DMS 273 treated with DMSO at 0.1 percent for 48 hours (cell line): ENCODE measurements at regions not wholly inside any gene's neighbourhood (a gene's known extent, or its start where the extent isn't known, plus 50 kb on each side); places are given as distances from the start of the nearest gene placed in this dataset.
A peak's percentile ranks its signal among the peaks of the same experiment; 100 is the strongest.

Experiments used
- DNase-seq: peaks from one replicate; lab custom pipeline; 2025; lab: John Stamatoyannopoulos, UW

DNA sequence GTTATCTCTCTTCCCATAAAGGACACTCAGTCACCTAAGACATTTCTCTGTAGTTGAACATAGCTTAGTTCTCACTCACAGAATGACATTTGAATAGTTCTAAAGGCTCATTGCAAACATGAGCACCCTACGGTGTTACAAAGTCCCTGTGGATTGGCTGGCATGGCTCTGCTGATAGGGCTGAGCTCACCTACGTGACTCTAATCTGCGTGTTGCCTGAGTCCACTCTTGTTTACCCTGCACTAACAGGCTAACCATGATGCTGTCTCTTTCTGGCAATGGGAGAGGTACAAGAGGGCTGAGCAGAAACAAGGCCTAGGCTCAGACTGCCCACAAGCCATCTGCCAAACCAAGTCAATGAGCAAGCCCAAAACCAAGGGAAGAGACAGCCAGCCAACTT is 103.6 kb downstream of the PALM2AKAP2 start:
- DNase-seq: no peak

DNA sequence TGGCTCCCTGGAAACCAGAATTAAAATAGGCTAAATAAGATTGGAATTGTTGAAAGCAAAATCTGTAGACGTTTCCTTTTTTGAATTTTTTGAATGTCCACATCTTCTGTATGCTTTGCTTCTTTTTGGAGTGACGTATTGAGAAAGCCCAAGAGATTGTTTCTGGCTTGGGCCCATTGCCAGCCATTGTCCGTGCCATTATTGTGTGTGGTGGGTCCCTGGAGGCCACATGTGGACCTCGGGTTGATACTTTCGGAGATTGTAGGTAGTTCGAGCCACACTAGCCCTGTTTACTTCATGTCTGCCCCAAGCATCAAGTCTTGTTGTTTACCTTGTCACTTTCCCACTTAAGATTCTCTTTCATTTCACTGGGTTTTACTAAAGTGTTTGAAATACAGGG is 106.0 kb downstream of the PALM2AKAP2 start:
- no peak for DNase-seq

GRCh38 chr9:109886617-109887016 is 106.6 kb downstream of the PALM2AKAP2 start:
- DNase-seq: no peak

- DNase-seq: no peak
Measured at GRCh38 chr9:109887079-109887478, 107.1 kb downstream of the PALM2AKAP2 start.

DNA sequence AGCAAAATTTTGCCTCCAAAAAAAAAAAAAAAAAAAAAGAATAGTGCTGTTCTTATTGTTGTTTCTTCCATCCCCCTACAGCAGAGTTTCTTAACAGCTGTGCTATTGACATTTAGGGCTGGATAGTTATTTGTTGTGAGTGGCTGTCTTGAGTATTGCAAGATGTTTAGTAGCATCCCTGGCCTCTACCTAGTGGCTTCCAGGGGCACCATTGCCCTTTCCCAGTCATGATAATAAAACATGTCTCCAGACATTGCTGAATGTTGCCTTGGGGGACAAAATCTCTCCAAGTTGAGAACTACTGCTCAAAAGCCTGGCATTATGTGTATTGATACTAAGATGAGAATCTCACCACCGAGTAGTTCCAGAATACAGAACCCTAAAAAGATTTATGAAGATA is 108.7 kb downstream of the PALM2AKAP2 start:
- no peak for DNase-seq

DNA sequence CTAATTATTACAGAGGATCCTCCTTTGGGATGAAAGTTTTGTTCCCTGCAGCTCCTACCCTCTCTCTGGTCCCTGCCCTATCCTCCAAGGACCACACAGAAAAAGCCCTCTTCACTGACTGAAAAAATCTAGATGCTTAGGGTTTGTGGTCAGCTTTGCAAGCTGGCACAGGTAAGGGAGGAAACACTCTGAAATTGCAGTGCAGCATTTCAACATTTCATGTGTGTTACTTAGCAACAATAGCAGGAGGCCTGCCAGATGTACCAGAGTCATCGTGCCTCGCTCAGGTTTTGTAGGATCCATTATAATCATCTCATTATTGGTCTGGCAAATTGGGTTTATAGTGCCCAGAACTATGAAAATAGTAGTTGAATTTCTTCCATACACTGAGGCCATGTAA is 109.5 kb downstream of the PALM2AKAP2 start:
- no peak for DNase-seq

DNA sequence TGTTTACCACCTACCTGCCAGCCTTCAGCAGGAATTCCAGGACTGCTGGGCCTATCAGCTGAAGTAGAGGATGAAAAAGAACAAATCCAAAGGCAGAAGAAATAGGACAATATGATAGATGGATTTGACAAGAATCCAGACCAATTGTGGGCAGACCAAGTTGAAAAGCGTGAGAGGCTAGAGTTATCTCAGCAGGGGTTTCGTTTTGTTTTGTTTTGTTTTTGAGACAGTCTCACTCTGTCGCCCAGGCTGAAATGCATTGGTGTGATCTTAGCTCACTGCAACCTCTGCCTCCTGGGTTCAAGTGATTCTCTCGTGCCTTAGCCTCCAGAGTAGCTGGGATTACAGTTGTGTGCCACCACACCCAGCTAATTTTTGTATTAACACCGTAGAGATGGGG is 113.2 kb downstream of the PALM2AKAP2 start:
- no peak for DNase-seq

DNA sequence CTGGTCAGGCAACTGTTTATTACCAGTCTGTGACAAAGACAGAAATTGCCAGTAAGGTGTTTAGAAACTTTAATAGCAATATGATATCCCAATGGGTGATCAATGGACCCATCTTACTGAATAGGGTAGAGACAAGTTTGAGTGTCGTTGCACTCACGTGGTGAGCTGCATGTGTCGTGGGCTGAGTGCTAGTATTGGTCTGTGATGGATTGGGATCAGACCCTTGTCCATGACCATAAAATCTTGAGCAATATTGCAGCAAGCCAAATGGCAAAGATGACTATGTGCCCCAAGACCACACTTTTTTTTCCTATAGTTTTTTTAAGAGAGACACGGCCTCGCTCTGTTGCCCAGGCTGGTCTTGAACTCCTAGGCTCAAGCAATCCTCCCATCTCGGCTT is 114.5 kb downstream of the PALM2AKAP2 start:
- no peak for DNase-seq

DNA sequence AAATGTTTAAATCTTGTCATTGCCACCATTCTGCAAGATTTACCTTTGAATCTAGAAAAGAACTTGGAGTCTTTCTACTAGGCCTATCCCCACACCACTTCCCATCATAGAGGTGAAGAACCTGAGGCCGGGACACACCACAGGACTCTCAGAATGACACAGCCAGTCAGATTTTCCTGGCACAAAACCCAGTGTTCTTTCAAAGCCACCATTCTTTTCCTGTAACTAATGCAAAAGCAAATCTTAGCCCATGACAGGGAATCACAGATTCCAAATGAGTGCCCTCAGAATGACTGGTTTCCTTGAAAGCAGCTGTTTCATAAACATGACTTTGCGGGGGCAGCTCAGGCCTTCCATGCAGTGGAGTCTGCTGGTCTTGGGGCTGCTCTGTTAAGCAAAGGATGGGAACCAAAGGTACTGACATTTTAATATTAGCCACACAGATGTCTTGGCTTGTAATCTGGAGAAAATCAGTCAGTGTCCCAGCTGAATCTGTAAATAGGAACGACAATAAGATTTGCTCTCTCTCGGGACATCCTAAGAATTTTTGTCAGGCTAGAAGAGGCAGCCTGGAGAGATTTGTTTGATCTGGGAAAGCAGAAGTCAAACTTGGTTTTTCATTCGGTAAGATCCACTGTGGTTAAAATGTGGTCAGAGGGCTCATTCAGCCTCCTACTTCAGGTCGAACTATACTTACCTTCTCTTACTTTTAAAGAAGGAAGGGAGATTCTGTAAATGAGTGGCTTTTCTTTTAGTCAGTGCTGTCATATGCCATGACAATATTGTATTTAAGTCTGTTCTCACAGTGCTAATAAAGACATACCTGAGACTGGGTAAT is 115.1 kb downstream of the PALM2AKAP2 start:
- no peak for DNase-seq

DNA sequence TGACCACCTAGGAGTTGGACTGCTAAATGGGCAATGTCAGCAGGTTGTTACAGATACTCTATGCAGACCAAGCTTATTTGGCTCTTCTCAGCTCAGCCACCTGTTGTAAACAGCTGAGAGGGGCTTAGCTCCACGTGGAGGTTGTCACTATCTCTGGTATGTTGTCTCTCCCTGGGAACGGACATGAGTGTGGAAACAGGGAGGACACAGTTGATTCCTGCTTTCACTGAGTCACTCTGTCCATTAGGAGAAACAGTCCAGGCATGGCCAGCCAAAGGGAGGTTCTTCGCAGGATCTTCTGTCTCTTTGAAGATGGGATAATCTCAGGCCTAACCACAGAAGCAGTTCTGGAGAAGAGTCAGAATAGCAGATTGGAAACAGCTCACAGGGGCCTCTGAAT is 121.2 kb downstream of the PALM2AKAP2 start:
- no peak for DNase-seq

DNA sequence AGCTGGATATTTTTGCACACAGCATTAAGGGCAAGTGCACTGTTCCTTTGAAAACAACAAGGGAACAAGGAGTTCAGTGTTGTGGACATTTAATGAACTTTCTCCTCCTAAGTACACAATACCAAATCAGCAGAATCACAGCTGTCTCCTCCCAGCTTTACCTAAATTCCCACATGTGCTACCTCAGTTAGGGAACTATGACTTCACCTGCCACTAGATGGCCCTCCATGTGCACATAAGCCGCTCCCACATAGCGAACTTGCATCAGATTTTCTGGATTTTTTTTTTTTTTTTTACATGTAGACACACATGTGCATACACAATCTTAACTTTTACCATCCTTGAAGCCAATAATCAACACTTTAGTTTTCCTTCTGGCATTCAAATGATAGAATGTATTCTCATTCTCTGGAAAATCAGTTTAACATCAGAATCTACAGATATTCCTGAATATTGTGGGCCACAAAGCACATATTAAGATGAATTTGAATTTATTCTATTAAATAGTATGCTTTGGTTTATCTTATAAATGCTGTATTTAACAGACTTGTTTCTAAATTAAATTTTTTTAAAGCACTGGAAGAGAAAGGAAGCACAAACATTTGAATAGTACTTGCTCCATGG is 123.6 kb downstream of the PALM2AKAP2 start:
- peak; percentile 39 for DNase-seq

- no peak for DNase-seq
Measured at GRCh38 chr9:109904666-109905065, 124.7 kb downstream of the PALM2AKAP2 start.

DNA sequence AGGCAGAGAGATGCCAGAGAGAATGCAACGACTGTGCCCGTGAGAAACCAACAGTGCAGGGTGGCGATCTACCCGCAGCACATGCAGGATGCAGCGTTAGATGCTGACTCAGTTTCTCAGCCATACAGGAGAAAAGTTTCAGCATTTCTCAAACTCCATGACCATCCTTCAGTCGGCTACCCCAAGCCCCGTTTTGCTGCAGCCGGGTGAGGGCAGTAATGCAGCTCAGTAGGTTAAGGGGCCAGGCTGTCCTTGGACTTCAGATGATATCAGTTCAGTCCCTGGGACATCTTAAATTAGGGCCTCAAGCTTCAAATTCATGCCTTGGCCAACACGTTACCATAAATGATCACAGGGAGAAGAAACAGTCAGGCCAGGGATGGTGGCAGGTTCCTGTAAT is 125.5 kb downstream of the PALM2AKAP2 start:
- no peak for DNase-seq

GRCh38 chr9:109906766-109907382 is 126.9 kb downstream of the PALM2AKAP2 start:
- DNase-seq: no peak

- no peak for DNase-seq
Measured at GRCh38 chr9:109907400-109907799, 127.4 kb downstream of the PALM2AKAP2 start.

DNA sequence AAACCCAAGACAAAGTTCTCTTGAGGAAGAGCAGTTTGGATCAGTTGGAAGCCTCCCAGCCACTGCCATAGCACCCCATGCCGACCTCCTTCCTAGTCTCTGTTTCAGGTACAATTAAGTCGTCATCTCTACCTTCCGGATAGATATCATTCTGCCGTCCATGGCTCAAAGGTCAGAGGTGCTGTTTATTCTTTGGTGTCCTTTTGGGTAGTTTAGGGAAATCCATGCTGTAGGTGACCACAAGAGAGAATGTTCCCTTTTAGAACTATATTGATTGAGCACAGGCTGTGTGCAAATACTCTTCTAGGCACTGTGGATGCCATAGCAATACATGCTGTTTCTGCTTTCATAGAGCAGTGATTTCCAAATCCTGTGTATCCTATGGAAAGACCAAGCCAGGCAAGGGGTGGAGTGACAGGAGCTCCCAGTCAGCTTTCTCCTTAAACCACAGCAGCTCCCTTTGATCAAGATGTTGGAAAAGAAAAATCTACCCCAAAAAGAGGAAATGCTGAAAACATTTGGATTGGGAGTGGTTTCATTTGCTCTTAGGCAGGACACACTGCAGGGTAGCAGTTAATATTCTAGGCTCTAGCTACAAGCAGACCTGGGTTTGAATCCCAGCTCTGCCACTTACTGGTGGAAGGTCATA is 127.9 kb downstream of the PALM2AKAP2 start:
- DNase-seq: no peak

- no peak for DNase-seq
Measured at GRCh38 chr9:109908459-109909390, 128.7 kb downstream of the PALM2AKAP2 start.

GRCh38 chr9:109910671-109911518 is 130.9 kb downstream of the PALM2AKAP2 start:
- no peak for DNase-seq

DNA sequence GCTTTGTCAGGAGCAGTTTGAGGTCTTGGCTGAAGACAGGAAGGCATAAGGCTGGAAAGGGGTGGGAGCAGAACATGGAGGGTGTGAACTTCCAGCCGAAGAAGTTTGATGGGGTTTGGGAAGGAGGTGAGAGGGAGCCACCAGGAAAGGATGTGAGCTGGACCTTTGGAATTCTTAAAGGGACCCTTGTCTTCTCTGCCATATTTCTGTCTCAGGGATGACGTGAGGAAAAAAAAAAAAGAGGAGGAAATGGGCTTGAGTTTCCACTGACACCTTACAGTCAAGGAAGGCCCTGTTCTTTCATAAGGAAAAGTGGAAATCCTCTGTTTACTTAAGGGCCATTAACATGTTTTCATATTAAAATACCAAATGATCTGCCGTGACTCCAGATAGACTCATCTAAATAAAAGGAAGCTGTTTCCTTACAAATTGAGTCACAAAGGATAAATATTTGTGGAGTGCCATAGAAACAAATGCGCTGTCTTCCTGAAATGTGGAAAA is 132.1 kb downstream of the PALM2AKAP2 start:
- no peak for DNase-seq

- no peak for DNase-seq
Measured at GRCh38 chr9:109912726-109913460, 132.9 kb downstream of the PALM2AKAP2 start.
